Right forelimb (tissue), 1 donor: ENCODE measurements at regions not wholly inside any gene's neighbourhood (a gene's known extent, or its start where the extent isn't known, plus 50 kb on each side); places are given as distances from the start of the nearest gene placed in this dataset.
A peak's percentile ranks its signal among the peaks of the same experiment; 100 is the strongest.
"Not testable (repeated sequence)": the region's sequence is repeated elsewhere in the genome, so short reads cannot be mapped to it uniquely, and the experiment has no call there.

Experiments
- DNase-seq: peaks from one replicate; pipeline ENCODE4 v3.0.0-alpha.2; 2018

DNA sequence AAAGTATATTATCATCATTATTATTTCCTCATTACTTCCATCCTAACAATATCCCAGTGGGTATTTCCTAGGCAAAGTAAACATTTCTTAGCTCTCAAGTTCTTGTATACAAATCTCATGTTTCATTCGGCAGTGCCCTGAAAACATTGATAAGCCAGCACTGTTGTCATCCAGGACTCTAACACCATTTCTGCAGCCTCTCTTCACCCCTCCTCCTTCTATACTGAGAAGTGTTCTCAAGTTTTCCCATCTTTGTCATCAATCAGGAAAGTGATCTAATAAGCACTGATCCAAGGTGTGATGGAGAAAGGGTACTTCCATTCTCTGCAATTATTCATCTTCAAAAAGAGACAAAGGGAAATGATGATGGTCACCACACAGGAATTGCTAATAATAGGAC, 168.4 kb upstream of the CCDC54 start:
- no peak for DNase-seq

DNA sequence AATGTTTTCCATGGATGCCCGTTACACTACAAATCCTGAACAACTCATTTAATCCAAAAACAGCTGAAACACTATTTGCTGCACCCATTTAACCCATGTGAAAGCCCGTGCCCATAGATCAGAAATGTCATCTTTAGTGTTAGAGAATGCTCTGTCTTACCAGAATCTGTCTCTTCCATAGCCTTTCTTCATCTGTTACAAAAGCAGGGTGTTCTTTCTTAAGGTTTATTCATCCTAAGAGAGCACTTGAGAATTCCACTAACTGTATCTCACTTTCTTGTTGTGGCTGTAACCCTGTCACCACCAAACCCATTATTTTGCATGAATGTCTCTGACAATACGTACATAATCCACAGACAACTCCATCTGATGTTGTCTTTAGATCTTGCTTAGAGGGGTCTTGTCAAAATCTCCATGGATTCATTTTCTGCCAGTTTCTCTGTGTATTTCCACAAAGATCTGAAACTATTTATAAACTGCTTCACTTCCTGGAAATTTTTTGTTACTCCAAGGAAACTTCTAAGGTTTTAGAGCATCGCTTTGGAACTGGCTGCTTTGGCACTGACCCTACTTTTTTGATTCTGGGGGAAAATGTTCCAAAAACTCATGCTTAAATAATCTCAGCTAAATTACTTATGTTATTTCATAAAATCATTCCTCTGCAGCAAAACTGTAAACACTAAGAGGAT, 167.8 kb upstream of the CCDC54 start:
- no peak for DNase-seq

DNA sequence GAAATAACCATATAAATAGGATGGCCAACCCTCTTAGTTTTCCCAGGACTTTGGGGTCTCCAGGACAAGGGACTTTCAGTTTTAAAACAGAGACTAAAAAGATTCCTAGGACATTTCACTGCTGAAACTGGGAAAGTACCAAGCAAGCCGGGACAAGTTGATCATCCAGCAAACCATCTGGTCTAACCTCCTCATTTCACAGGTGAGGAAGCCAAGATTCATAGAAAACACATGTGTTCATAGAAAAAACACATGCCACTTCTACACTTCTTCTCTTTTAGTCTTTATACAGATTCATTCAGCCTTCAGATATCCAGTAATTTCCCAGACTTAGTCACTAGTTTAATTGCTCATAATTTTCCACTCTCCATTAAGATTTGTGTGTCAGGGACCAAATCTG, 165.6 kb upstream of the CCDC54 start:
- no peak for DNase-seq

DNA sequence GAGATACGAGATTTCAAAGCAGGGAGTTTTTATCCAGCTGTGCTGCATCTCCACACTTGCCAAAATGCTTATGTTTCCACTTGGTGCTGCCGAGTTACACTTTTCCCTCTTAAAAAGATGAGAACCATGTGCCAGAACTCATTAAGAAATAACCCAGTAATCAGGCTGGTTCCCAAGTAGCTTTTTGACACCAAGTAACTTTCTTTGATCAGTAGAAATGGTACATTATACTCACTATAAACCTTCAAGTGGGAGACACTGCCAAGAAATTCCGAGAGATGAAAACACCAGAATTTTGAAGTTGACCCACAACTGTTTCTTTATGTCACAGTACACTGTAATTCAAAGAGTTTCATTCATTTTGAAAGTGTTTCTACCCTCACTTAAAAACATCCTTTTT, 164.6 kb upstream of the CCDC54 start:
- DNase-seq, result no peak

DNA sequence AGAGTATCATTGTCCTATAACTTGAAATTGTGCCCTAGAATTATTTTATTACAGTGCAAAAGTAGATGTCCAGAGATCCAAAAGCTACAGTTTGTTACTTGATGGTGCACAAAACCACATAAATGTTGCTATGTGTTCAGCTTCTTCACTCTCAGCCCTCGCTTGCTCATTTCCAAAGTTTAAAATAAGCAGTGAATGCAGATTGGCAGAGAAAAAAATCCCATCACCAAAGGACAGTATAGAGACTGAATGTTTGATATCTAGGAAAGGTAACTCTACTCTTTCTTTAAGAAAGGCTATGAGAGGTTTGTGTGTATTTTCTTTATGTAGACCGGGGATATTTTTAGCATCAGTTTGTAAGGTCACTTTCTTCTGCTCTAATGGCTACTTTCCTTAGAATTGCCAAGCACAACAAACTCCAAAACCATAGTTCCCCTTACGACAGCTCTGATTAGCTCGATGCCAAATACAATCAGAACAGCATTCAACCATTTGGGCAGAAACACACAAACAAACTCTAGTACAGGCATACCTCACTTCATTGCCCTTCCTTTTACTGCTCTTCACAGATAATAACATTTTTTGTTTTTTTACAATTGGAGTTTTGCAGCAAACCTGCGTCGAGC, 164.1 kb upstream of the CCDC54 start:
- no peak for DNase-seq

DNA sequence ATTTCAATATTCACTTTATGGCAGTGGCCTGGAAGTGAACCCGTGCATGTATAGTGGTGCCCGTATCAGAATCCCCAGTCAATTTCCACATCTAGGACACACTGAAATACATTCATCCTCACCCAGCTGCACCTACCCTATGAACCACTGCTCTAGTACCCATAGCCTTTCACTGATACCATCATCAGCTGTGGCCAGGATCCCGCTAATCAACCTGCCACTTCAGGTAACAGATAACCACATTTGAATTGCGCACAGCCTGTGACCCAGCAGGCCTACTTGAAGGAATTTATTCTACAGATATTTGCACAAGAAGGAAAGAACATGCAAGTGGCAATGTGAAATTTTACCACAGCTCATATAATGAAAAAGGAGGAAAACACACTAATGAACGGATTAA, 161.0 kb upstream of the CCDC54 start:
- no peak for DNase-seq

DNA sequence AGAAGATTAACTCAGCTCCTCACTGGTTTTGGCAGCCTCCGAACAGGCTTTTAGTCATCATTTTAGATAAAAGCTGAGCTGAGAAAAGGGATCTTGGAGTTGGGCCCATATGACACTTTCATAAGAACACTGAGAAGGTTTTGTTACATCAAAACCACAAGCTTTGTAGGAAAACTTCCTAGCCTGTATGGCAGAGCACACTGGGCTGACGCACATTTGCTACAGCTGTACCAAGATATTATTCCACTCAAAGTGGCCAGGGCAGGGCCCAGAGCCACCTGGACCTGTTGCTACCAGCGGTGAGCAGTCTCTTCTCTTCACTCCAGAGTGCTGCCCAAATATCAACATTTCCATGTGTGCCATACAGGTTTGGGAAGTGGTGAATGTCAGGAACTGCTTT, 160.5 kb upstream of the CCDC54 start:
- DNase-seq, result no peak

DNA sequence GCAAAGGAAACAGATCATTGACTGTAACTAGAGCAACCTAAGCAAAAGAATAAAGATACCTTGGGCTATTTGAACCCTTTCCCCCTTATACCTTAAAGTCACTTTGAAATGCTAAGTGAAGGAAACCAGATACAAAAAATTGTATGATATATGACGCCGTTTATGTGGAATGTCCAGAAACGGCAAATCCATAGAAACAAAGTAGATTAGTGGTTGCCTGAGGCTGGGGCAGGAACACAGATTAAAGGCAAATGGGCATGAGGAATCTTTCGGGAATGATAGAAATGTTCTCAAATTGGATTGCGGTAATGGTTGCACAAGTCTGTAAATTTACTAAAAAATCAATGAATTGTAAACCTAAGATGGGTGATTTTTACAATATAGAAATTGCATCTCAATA, 160.1 kb upstream of the CCDC54 start:
- no peak for DNase-seq

DNA sequence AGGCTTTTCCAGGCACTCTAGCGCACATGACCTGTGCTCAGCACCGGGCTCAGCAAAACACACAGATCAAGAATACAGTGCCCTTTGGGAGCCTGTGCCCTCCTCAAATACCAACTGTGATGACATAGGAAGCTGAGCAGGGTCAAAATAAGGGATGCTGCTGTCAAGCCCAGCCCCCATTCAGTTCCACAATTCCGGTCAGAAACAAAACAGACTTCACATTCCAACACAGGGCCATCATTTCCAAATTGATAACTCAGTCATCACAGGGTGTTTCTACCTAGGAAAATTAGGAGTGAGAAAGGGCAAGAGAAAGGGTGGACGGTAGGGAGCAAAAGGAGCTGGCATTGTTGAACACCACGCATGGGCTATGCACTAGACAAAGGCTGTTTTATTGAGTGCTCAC, 158.4 kb upstream of the CCDC54 start:
- DNase-seq, result no peak

DNA sequence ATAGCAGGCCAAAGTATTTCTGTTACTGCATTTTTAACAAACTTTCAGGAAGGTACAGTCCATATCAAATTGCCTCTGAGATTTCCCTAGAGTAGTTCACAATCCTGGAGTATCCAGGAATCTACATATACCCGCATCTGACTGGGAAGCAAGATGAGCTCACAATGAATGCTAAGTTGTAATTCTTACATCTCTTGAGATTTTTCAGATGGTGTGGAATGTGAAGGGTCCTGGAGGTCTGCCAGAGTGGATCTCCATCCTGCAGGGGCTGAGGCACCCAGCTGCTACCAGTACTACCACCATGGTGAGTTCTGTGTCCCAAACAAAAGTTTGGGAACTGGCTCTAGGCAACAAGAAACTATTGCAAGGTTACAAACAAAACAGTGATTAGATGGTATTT, 156.7 kb upstream of the CCDC54 start:
- DNase-seq, result no peak

DNA sequence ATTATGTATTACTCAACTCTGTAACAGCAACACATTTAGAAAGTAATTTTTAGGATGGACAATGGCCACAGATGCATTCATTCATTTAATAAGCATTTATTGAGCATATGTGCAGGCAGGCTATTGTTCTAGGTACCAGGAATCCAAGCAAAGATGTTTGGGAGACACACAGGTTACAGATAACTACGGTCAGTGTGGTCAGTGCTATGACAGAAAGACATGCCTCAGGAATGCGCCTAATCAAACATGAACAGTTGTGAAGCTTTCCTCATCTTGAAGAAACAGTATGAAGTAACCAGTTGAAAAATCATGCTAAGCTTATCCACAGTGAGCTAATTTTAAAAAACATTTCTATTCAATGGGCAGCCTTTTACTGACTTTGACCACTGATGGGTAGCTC, 155.4 kb upstream of the CCDC54 start:
- DNase-seq, result no peak

DNA sequence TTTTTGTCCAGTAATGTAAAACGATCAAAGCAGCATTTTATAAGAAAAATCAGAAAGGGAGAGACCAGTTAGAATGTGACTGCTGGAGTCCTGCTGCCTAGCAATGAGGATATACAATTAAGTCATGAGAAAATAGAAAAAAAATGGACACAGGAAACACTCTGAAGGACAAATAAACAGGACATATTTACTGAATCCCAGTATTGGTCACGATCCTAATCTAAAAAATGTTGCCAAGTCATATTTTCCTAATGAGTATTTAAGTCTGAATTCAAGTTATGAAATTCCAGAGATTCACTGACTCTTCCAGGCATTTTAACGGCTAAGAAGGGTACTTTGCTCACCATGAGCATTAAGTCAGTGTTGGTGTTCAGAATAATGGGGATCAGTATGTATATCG, 154.3 kb upstream of the CCDC54 start:
- no peak for DNase-seq

DNA sequence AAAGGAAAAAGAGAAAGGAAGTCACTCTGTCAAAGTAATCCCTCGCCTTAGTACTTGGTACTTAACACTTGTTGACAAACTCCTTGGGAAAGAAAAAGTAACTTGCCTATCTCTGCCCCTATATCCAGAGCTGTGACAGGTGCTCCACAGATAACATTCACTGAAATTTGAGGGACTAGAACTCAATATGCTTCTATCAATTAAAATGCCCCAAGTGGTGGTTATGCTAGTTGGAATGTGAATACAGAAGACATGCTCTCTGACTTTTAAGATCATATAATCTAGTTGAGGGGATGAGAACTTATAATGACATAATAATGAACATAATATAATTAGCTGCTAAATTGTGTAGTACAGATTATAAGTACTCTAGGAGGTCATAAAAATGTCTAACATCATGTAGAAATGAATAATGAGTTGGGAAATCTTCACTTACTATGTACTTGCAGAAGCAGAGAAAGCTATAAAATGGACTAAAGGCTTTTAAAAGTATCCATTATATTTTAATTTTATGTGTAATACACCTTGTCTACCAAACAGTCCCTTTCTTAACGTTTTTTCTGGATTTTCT, 153.1 kb upstream of the CCDC54 start:
- no peak for DNase-seq

DNA sequence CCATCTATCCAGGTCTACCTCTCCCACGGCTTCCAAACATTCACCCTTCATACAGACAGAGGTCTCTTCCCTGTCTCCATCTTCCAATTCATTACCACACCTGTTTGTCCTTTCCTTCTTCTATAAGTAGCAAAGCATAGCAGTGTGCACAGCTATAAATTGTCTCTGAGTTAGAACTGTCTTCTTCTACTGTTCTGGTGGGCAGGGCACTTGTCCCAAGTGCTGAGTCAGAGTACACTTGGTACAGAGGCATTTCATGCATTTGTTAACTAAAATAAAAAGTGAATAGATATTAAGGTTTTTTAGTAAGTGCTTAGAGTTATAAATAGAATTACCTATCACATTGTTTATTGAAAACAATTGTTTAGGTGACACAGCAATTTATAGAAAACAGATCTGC, 150.1 kb upstream of the CCDC54 start:
- no peak for DNase-seq

DNA sequence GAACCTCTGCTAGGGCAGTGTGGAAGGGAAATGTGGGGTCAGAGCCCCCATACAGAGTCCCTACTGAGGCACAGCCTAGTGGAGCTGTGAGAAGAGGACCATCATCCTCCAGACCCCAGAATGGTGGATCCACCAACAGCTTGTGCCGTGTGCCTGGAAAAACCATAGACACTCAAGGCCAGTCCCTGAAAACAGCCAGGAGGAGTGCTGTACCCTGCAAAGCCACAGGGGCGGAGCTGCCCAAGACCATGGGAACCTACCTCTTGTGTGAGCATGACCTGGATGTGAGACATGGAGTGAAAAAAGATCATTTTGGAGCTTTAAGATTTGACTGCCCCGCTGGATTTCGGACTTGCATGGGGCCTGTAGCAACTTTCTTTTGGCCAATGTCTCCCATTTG, 143.4 kb upstream of the CCDC54 start:
- DNase-seq, result not testable (repeated sequence)

DNA sequence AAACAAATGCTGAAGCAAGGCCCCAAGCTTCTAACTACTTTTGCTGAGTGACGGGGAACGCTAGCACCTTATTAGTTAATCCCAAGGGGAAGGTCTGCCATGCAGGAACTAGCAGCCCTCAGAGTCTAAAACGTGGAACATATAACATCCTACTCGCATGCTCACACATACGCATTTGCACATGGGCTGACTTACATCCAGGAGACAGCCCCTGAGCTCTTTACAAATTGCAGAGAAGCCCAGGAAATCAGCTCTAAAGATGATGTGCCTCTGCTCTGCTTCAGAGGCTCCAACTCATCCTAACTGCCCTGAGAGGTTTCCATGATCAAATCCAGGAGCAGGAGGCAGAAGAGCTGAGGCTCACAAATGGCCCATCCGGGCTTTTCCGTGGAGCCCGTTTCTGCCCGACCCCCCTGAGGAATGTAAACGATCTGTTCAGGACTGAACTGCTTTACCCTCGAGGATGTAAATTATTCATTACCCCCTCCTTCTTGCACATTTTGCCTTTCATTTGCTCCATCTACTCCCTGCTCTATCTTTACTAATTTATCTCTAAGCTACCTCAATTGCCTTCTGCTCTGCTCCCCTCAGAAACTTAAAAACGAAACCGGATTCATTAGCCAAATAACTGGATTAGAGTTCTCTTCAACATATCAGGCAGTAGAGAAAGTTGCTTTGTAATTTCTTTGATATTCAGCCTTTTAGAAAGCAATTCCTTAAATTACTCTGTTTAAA, 141.9 kb upstream of the CCDC54 start:
- DNase-seq, result no peak

DNA sequence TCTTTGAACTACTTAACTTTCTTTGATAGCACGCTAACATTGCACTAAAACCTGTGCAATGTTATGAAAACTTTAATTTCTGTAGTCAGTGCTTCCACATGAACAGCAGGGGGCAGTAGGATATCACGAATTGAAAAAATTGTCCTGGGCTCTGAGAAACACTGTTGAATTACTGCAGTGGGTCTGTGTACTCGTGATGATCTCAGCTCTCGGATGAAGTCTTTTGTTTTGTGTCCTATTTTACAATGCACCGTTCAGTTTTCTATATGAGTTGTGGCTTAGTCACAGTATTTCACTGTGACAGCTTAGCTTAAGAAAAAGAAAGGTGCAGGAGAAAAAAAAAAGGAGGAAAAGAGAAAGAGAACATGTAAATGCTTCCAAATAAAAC, 141.3 kb upstream of the CCDC54 start:
- DNase-seq, result peak; percentile 57

DNA sequence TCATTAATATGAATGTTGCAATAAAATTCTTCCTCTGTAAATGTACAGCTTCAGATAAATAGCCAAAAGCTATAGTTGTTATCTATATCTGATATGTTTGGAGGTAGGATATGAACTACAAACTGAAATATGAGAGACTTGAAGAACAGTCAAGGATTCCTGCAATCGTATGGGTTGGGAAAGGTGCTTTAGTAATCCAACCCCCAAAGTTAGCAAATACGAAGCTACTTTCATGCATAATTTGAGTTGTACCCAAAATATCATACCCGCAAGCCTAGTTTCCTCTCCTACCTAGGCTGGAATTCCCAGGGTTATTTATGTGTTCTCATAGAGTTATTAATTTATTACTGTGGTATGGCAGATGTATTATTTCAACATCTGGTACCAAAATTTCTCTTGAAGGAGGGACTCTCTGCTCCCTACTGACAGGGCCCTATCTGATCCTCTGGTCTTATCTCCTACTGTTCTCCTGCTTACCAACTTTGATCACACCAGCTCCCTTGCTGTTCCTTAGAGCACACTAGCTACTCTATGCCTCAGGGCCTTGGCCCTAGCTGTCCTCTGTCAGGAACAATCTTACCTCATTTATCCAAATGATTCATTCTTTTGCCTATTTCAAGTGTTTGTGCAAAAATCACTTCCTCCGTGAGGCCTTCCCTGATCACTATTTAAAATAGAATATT, 140.4 kb upstream of the CCDC54 start:
- DNase-seq, result no peak

DNA sequence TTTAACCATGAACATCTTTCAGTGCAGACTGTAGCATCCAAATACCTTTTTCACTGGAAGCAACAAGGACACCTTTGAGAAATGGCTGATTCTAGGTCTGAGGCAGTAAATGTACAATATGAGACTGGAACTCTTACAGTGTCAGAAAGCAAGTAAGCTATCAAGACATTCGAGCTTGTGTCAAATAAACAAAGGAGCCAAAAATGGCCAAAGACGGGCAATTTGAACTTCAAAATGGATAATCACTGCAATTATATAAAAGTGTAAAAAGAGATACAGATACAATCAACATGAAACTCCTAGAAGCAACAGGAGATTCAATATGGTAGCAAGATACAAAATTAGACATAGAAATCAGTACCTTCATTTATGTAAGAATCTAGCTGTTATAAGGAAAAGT, 138.5 kb upstream of the CCDC54 start:
- no peak for DNase-seq

DNA sequence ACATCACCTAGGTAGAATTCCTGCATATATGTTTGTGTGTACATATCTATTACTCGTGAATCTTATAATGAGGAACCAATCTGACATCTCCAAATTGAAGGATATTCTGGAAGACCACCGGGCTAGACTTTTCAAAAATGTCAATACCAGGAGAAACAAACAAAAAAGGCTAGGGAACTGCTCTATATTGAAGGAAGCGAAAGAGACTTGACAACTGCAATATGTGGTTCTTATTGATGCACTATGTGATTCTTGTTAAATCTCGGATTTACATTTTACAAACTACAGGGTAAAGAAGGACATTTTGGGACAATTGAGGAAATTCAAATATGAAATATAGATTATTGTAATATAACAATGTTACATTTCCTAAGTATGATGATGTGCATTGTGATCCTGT, 137.5 kb upstream of the CCDC54 start:
- no peak for DNase-seq

DNA sequence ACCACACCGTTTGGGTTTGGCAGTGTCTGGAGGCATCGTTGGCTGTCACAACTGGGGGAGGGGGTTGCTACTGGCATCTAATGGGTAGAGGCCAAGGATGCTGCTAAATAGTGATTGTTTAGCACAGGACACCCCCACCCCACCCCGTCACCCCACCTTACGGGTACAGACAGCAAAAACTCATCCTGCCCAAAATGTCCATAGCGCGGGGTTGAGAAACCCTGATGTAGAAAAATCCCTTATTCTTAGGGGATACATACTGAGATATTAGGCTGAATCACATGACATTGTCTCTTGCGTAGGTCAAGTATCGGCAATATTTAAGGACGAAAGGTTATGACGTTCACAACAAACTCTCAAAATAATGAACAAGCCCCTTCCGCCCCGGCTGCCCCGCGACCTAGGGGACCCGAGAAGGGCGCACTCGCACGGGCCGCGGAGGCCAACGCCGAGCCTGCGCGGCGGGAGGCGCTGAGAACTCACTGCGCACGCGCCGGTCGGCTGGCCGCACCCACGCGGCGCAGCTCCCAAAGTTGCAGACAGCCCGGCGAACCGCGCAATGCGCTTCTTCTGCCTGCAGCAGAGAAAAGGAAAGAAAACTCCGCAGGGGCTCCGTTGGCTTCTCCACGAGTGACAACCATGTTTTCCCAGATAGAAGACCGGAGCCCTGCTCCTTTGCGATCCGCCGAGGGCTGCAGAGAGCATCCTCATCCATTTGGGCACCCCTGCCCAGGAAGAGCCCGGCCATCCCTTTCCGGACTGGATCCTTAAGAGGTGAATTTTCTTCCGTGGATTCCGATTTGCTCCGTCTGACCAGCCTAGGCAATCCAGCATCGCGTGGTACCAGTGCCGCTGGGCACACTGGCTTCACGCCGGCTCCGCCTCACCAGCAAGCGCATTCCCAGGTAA, 136.8 kb upstream of the CCDC54 start:
- peak; percentile 87 for DNase-seq

DNA sequence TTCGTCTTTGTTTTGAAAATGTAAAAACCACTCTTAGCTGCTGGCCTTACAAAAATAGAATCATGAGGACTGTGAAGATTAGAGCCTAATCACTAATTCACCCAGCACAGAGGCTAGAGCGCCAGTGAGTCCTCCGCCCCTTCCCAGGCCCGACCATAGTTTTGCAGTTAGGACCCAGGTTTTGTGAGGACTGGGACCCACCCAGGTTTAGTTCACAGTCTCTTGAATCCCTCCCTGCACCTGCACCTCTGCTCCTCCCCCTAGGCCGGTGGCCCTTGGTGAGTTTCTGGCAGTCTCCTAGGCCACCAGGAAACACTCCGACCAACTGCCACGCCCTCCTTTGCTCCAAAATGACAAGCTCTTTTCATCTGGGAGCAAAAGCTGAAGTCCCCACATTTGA, 136.0 kb upstream of the CCDC54 start:
- peak; percentile 64 for DNase-seq
